Hematopoietic multipotent progenitor cell (in vitro differentiated cells): ENCODE measurements at regions not wholly inside any gene's neighbourhood (a gene's known extent, or its start where the extent isn't known, plus 50 kb on each side); places are given as distances from the start of the nearest gene placed in this dataset.
"Not testable (repeated sequence)": the region's sequence is repeated elsewhere in the genome, so short reads cannot be mapped to it uniquely, and the experiment has no call there.

Experiments
- DNase-seq, 3 donors: peaks; one replicate each; pipeline ENCODE4 v3.0.0-alpha.2; 2011 to 2015; ENCODE audit warnings: low read depth in 2 of 3, low spot score in 2 of 3

DNA sequence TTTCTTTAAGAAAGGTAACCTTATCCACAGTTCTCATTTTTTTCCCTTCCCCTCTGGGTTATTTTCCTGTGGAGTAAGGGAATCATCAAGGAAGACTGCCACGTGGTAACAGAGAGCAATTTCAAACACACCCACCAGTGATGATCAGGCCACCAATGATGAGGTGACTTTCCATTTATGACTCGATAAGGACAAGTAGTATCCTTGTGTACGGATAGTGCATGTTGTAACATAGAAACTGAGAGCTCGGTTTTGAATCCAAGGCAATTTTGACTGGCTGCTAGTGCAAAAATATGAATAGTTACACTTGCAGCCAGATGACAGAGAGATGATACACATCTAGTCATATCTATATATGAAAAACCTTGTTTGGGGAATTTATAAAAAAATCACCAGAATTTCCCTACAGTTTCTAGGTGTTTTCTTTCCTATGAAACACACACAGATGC lies 143.6 kb upstream of the TCF4 start:
- DNase-seq: no peak

DNA sequence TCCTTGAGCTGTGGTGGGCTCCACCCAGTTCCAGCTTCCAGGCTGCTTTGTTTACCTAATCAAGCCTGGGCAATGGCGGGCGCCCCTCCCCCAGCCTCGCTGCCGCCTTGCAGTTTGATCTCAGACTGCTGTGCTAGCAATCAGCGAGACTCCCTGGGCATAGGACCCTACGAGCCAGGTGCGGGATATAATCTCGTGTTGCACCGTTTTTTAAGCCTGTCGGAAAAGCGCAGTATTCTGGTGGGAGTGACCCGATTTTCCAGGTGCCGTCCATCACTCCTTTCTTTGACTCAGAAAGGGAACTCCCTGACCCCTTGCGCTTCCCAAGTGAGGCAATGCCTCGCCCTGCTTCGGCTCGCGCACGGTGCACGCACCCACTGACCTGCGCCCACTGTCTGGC lies 133.0 kb upstream of the TCF4 start:
- DNase-seq: not testable (repeated sequence)

DNA sequence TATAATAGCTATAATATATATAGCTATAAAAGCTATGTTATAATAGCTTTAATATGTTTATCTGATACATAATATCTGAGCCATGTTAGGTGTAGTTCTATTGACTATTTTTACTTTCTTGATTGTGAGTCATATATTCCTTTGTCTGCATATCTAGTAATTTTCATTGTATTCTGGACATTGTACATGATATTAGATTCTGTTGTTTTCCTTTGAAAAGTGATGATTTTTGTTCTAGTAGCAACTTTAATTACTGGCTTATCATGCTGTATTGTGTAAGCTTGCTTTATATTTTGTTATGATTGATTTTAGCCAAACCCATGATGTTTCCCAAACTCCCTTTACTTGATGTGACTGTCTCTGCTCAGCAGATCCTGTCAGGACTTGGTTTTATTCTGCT lies 125.7 kb upstream of the TCF4 start:
- no peak for DNase-seq

DNA sequence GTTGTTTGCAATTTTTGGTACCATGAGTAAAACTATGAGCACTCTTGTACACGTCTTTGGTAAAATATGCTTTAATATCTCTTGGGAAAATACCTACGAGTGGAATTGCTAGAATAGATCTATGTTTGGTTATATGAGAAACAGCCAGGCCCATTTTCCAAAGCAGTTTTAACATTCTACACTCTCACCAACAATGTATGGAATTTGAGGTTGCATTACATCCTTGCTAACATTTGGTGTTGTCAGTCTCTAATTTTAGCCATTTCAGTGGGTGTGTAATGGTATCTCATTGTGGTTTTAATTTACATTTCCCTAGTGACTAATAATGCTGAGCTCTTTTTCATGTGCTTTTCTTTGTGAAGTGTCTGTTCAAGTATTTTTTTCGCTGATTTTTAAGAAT lies 118.9 kb upstream of the TCF4 start:
- no peak for DNase-seq

DNA sequence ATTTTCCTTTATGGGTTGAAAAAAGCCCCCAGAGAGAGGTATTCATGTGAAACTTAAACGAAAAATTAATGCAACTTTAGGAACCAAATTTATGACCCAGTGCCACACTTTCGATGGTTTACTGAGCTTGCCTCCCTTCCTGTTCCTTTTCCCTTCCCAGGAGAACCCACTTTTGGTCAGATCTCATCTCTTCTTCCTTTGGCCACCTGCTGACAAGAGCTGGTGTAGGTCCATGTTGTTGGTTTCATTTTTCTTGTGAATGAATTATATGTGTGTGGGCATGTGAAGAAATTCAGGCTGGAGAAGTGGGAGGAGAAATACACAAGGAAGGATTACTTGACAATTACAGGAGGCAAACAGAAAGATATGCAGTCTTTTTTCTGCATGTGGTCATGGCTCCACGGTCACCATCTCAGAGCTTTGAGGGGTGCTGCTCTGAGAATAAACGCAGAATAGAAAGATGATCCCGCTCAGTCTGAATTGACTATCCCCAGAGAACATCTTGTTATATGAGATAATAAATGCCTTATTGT lies 111.3 kb upstream of the TCF4 start:
- DNase-seq: no peak

DNA sequence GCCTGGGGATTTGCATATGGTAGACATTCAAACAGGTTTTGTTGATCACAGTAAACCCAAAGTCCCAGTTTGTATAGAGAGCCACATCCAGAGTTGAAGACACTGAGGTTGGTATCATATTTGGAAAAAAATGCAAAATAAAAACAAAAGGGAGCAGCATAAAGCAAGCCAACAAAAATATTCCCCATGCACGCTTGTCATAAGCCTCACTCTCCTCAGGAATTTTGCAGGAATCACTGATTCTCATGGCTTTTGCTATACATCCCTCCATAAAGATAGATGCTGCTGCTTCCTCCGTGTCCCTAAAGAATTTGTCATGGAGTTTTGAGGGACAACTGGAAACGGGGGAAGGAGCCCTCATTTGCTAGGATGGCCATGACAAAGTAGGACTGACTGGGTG lies 108.8 kb upstream of the TCF4 start:
- no peak for DNase-seq

DNA sequence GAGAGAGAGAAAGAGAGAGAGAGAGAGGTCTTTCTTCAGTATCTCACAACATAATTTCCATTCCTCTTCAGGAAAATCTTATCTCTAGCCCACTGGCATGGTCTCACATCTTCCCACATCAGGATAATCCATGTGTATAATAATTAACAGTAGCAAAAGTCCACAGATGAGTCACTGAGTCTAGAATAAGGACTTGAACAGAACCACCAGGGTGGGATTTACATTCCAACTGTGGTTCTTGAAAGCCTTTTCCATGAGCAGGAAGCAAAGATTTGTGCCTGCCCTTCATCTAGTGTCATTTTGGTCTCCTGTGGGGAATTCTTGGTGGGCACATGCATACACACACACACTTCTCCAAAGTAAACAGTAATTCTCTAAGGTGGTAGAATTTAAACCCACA lies 107.1 kb upstream of the TCF4 start:
- DNase-seq: no peak

DNA sequence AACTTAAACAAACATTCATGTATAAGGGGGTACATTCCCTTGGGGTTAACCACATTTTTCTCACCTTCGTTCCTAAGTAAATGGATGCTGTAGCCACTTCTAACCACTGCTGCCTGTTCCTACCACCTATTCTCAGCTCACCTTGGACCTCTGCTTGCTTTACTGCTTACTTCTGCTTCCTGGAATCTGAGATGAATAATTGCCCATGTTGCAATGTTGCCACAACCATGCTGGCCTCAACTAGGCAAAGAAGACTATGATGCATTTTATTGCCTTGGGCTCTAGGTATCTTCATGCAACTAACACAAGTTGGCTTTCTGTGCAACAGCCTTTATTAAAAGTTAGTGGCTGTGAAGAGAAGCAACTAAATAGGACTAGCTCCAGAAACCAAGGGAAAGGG lies 106.3 kb upstream of the TCF4 start:
- no peak for DNase-seq

DNA sequence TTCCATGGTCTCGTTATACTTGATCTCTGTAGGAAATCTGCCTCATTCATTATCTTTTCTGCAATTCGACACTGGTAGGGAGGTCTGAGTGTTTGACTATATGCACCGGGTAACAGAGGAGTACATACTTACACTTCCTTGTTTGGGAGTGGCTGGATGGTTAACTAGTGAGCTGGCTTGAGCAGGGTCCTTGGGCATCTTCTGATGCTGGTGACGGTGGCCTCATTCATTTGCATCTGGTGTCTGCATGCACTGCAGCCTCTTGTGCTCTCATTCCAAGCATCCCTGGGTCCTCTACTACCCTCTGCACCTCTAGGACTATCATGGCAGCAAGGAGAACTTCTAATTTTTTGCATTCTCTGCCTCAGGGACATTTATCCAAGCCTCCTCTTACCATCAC lies 100.0 kb upstream of the TCF4 start:
- no peak for DNase-seq

DNA sequence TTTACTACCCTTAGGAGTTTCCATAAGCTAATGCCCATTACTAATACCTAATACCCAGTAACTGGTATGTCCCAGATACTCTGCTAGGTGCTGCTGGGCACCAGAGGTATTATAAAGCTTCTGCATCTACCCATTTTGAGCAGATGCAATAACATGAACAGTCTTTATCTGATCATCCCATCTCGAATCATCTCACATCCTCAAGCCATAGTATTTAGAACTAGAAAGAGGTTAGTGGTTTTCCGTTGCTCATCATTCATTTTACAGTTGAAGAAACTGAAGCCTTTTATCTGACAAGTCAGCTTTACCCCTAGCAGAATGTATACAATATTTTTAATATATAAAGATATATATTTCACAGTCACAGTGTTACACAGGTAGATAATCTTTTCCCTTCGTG lies 99.1 kb upstream of the TCF4 start:
- DNase-seq: no peak

DNA sequence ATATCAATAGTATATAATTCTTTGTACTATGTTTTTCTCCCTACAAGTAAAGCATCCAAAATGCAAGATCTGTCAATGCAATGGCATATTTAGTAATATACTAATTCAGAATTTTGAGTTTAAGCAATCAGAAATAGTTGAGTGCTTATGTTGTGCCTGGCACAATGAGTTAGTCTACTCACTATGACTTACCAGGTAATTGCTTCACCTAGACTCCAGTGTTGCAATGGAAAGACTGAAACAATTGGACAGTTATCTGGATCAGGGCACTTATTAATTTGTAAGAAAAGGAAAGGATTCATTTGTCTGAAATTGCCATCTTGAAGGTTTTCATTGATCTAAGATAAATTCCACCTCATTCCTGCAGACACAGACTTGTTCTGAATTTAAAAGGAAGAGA lies 97.6 kb upstream of the TCF4 start:
- no peak for DNase-seq

DNA sequence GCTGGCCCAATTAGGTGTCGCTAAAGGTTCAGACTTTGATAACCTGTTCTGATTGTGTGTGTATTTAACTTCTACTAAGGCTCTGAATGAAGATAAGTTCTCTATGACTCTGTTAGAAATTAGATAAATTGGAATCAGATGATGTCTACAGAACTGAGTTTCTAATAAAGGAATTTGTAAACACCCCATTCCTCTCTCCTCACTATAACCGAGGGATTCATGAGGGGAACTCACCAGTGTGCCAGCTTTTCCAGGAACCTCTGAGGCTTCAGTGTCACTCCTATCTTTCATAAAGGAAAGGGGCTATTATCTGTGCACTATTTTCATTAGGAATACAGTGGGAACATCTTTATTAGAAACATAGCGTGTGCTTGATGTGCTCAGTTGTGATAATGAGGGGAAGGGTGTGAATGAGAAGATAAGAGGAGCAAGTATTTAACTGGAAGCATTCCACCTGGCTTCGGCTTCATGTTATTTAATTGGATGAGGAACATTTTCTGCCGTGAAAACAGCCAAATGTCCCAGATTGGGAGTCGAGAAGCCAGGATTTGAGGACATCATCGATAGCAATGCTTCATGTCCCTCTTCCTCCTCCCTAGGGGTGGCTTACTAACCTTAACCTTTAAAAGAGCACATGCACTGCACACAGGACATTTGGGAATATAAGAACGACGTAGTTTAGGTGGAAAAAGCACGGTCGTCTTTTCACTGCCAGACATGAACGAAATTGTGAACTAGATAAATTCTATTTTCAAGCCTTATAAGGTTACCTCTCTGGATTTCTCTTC lies 84.8 kb upstream of the TCF4 start:
- no peak for DNase-seq

DNA sequence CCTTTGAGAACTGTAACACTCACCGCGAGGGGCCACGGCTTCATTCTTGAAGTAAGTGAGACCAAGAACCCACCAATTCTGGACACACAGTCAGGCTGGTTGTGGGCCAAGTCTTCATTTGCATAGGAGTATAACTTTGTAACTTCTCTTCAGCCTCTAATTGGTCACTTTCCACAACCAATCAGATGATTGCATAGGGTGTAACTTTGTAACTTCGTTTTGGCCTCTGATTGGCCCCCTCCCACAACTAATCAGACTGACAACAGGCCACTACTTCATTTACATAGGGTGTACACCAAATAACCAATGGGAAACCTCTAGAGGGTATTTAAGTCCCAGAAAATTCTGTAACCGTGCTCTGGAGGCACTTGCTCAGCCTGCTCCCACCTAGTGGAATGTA lies 77.5 kb upstream of the TCF4 start:
- DNase-seq: no peak

DNA sequence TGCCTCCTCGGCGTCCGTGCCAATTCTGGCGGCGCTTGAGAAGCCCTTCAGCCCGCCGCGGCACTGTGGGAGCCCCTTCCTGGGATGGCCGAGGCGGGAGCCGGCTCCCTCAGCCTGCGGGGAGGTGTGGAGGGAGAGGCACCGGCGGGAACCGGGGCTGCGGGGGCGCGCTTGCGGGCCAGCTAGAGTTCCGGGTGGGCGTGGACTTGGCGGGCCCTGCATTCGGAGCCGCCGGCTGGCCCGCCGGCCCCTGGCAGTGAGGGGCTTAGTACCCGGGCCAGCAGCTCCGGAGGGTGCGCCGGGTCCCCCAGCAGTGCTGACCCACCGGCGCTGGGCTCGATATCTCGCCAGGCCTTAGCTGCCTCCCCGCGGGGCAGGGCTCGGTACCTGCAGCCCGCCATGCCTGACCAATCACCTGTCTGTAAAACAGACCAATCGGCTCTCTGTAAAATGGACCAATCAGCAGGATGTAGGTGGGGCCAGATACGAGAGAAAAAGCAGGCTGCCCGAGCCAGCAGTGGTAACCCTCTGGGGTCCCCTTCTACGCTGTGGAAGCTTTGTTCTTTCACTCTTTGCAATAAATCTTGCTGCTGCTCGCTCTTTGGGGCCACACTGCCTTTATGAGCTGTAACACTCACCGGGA lies 76.9 kb upstream of the TCF4 start:
- DNase-seq: not testable (repeated sequence)

DNA sequence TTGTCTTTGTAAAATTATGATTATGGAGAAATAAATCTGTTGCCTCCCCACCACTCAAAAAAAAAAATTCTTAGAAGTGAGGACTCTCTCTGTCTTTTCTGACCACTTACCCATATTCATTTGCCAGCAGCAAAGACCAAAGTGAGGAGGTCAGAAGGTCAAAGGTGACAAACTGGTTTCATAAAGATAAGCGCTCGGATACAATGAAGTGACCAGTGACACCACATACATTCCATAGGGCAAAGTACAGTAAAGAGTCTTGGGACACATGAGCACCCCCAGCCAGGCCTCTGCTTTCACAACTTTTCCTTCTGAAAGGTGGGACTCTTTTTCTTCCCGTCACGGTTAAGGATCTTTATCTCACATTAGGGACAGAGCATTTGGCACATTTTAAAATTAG lies 75.9 kb upstream of the TCF4 start:
- no peak for DNase-seq

DNA sequence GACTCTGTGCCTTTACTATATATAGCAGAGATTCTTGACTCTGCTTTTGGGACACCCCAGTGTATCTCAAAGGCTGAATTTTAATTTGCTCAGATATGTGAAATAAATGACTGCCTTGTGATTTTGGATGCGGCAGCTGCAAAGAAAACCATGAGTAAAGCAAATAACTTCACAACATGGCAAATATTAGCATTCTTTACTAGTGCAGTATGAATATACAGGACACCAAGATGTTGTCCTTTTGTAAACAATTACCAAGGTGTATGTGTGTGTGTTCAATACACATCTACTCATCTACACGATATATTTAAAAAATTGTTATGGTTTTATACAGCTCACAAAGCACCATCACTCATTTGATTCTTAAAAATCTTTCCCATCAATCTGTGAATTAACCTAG lies 70.6 kb upstream of the TCF4 start:
- no peak for DNase-seq

DNA sequence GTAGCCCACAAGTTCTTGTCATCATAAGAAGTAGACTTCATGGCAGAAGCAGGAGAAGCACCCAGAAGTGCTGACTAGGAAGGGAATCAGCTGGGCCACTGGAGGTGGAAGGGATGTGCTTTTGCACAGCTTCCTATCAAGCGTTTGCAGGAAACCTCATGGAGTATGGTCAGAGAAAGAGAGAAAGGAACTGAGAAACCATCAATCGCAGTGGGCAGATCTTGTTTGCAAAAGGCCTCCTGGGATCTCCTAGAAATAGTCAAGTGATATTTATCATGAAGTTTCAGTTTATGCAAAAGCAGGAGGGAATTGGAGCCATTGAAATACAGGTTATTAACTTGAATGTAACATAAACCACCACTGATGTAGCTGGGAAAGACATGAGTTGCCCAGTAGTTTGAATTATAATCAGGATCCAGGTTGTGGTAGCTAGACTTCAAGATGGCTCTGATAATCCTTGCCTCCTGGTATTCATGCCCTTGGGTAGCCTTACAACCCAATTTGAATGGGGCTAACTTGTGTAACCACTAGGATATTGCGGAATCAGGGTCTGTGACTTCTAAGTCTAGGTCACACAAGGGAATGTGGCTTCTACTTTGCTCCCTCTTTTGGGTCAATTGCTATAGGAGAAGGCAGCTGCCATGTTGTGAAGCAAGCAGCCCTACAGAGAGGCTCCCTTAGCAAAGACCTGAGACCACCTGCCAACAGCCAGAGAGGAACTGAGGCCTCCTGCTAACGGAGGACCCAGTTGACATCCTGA lies 69.8 kb upstream of the TCF4 start:
- DNase-seq: no peak

DNA sequence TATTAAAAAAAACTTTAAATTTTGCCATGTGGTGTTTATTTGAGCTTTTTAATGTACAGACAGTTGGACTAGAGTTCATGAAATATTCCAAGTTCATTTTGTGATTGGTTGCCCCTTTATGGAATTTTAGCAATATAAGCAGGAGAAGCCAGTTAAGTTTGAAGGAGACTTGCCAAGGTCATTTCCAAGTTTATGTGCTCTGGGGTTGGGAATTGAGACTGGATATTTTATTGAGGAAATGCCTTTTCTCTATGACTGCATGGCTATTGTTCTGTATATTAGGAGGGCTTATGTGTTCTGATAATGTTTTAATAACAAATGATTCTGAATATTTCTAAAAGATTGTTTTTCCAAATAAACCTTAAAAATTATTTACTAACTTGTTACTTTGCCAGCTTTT lies 67.0 kb upstream of the TCF4 start:
- DNase-seq: no peak

DNA sequence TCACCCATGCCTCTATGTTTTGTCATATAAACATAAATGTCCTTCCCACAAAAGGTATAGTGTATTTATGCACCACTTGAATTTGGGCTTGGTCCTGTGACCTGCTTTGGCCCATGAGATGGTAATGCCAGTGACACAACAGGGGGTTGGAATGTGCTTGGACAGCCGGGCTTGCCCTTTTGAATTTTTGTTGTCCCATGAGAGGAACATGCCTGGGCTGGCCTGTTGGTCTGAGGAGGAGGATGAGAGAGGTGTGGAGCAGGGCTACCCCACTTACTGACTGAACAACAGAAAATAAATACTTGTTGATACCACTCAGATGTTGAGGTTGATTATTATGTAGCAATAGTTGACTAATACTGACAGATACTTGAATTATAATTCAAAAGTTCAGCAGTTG lies 63.2 kb upstream of the TCF4 start:
- no peak for DNase-seq

DNA sequence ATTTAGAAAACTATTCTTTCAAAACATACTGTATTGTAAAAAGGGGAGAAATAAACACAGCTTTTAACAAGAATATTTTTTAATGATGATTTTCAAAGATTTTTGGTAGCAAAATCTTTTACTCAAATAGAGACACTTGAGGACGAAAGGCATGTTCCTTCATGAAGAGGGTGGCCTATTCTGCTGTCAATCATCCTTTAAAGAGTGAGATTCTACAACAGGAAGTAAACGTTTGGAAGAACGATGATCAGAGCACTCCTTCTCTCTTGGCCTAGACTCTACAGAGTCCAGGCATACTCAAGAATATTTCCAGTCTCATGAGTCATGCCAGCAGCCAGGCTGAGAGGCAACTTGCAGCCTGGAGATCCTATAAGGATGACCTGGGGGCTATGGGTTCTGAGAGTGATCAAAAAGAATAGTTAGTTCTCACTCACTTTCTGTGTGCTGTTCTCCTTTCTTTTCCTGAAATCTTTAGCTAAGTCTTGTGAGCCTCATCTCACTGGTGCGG lies 62.4 kb upstream of the TCF4 start:
- DNase-seq: no peak

DNA sequence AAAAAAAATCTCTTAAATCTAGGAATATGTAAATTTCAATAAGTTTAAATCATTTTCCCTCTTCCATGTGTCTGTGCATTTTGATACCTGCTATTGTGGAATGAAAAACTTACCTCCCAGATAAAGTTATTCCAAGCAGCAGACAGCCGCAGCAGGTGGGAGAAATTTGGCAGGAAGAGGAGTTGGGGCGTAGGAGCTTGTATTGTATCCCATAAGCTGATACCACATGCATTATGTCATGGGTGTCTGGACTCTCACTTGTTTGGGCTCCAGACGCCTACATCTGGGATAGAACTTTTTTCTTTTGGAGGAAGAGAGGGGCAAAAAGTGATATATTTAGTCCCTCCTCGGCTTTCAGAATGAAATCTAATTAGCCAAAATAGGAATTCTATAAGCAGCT lies 59.3 kb upstream of the TCF4 start:
- no peak for DNase-seq
